ENCODE measurements at regions not wholly inside any gene's neighbourhood (a gene's known extent, or its start where the extent isn't known, plus 50 kb on each side); places are given as distances from the start of the nearest gene placed in this dataset.

GRCh38 chr16:85327731-85328675 is 215.7 kb upstream of the CIBAR2 start:
- intact Hi-C loops (cut with DNase I), result loop anchor here (10.0 kb wide), 1 partner anchor 287 kb away; the partner anchor contains the start of gene GSE1
- no peak for TF ChIP-seq POLR2A (IDR thresholded peaks at IDR 0.05)
- no peak for TF ChIP-seq CTCF (IDR thresholded peaks at IDR 0.05)
- no peak for TF ChIP-seq POLR2AphosphoS5 (IDR thresholded peaks at IDR 0.05; ENCODE audit: insufficient read depth in 1 of 2, low read depth in 1 of 2)
- H3K27ac ChIP-seq, result no peak overlapping the region
- no peak for DNase-seq (ENCODE audit: extremely low spot score in 2 of 2)
- peak overlapping the region in 1 of 2 donors; percentile 5 for H3K4me3 ChIP-seq
- H3K4me1 ChIP-seq, result peaks cover 31% of the 10 kb centered on the region
- H3K27me3 ChIP-seq, result no peaks in the 10 kb centered on the region
- H3K9me3 ChIP-seq, result no peaks in the 10 kb centered on the region
- no peaks in the 10 kb centered on the region for H3K36me3 ChIP-seq

- H3K36me3 ChIP-seq, result no peaks in the 10 kb centered on the region
- H3K27ac ChIP-seq, result no peak overlapping the region
- H3K4me1 ChIP-seq, result peaks cover 28% of the 10 kb centered on the region
- no peaks in the 10 kb centered on the region for H3K9me3 ChIP-seq
- peak overlapping the region in 1 of 2 donors; percentile 5 for H3K4me3 ChIP-seq
- H3K27me3 ChIP-seq, result no peaks in the 10 kb centered on the region
- TF ChIP-seq POLR2AphosphoS5 (IDR thresholded peaks at IDR 0.05; ENCODE audit: insufficient read depth in 1 of 2, low read depth in 1 of 2) (no peak), CTCF (IDR thresholded peaks at IDR 0.05) (no peak), POLR2A (IDR thresholded peaks at IDR 0.05) (no peak)
- intact Hi-C loops (cut with DNase I), result loop anchor here (10.0 kb wide), 1 partner anchor 286 kb away; the partner anchor contains the start of gene GSE1
- no peak for DNase-seq (ENCODE audit: extremely low spot score in 2 of 2)
These were observed 216.4 kb upstream of the CIBAR2 start for GRCh38 chr16:85328676-85329058.

GRCh38 chr16:85329059-85329812 is 217.0 kb upstream of the CIBAR2 start:
- DNase-seq (ENCODE audit: extremely low spot score in 2 of 2), result no peak
- Histone ChIP-seq H3K36me3 (no peaks in the 10 kb centered on the region), H3K27ac (no peak overlapping the region), H3K9me3 (no peaks in the 10 kb centered on the region), H3K4me3 (no peak overlapping the region), H3K27me3 (no peaks in the 10 kb centered on the region), H3K4me1 (peaks cover 28% of the 10 kb centered on the region)
- intact Hi-C loops (cut with DNase I), result loop anchor here (10.0 kb wide), 1 partner anchor 286 kb away; the partner anchor contains the start of gene GSE1
- TF ChIP-seq CTCF (IDR thresholded peaks at IDR 0.05) (no peak), POLR2AphosphoS5 (IDR thresholded peaks at IDR 0.05; ENCODE audit: insufficient read depth in 1 of 2, low read depth in 1 of 2) (no peak), POLR2A (IDR thresholded peaks at IDR 0.05) (no peak)

GRCh38 chr16:85330006-85330693 is 217.9 kb upstream of the CIBAR2 start:
- Histone ChIP-seq H3K9me3 (no peaks in the 10 kb centered on the region), H3K4me3 (no peak overlapping the region), H3K27ac (no peak overlapping the region), H3K4me1 (peaks cover 28% of the 10 kb centered on the region), H3K27me3 (no peaks in the 10 kb centered on the region), H3K36me3 (no peaks in the 10 kb centered on the region)
- no peak for DNase-seq (ENCODE audit: extremely low spot score in 2 of 2)
- intact Hi-C loops (cut with DNase I), result no loop called here
- TF ChIP-seq POLR2A (IDR thresholded peaks at IDR 0.05), result no peak
- no peak for TF ChIP-seq CTCF (IDR thresholded peaks at IDR 0.05)
- no peak for TF ChIP-seq POLR2AphosphoS5 (IDR thresholded peaks at IDR 0.05; ENCODE audit: insufficient read depth in 1 of 2, low read depth in 1 of 2)

Data from vagina (tissue), 2 donors.